ENCODE measurements at regions not wholly inside any gene's neighbourhood (a gene's known extent, or its start where the extent isn't known, plus 50 kb on each side); places are given as distances from the start of the nearest gene placed in this dataset.

GRCh38 chr10:83682414-83682813, 456.9 kb upstream of the GHITM start:
- 96% methylated on average over 2 of the region's 2 CpGs for WGBS
- Histone ChIP-seq H3K4me1 (replicated peaks) (no peaks in the 10 kb centered on the region), H3K36me3 (no peaks in the 10 kb centered on the region), H3K27ac (no peak overlapping the region), H3K27me3 (replicated peaks; ENCODE audit: insufficient read depth) (no peaks in the 10 kb centered on the region), H3K4me3 (no peak overlapping the region), H3K9me3 (no peaks in the 10 kb centered on the region)
- TF ChIP-seq CTCF (IDR thresholded peaks at IDR 0.05) (no peak), POLR2A (IDR thresholded peaks at IDR 0.05) (no peak), POLR2AphosphoS5 (IDR thresholded peaks at IDR 0.05) (no peak)
- intact Hi-C loops (cut with DNase I): no loop called here
- no peak for DNase-seq (ENCODE audit: low spot score)

- Histone ChIP-seq H3K27ac (no peak overlapping the region), H3K4me3 (no peak overlapping the region), H3K36me3 (no peaks in the 10 kb centered on the region), H3K27me3 (replicated peaks; ENCODE audit: insufficient read depth) (no peaks in the 10 kb centered on the region), H3K4me1 (replicated peaks) (no peaks in the 10 kb centered on the region), H3K9me3 (no peaks in the 10 kb centered on the region)
- intact Hi-C loops (cut with DNase I): no loop called here
- WGBS: 32% methylated on average over 5 of the region's 5 CpGs
- TF ChIP-seq POLR2A (IDR thresholded peaks at IDR 0.05): no peak
- no peak for TF ChIP-seq CTCF (IDR thresholded peaks at IDR 0.05)
- TF ChIP-seq POLR2AphosphoS5 (IDR thresholded peaks at IDR 0.05): no peak
- DNase-seq (ENCODE audit: low spot score): no peak
These were observed 453.9 kb upstream of the GHITM start for GRCh38 chr10:83685458-83685857.

- WGBS: 47% methylated on average over 2 of the region's 2 CpGs
- H3K27me3 ChIP-seq (replicated peaks; ENCODE audit: insufficient read depth): no peaks in the 10 kb centered on the region
- H3K27ac ChIP-seq: no peak overlapping the region
- no peak for DNase-seq (ENCODE audit: low spot score)
- intact Hi-C loops (cut with DNase I): no loop called here
- no peaks in the 10 kb centered on the region for H3K9me3 ChIP-seq
- H3K4me1 ChIP-seq (replicated peaks): no peaks in the 10 kb centered on the region
- H3K36me3 ChIP-seq: no peaks in the 10 kb centered on the region
- no peak for TF ChIP-seq POLR2AphosphoS5 (IDR thresholded peaks at IDR 0.05)
- TF ChIP-seq POLR2A (IDR thresholded peaks at IDR 0.05): no peak
- TF ChIP-seq CTCF (IDR thresholded peaks at IDR 0.05): no peak
- H3K4me3 ChIP-seq: no peak overlapping the region
These were observed 447.3 kb upstream of the GHITM start for GRCh38 chr10:83691791-83692596.

DNA sequence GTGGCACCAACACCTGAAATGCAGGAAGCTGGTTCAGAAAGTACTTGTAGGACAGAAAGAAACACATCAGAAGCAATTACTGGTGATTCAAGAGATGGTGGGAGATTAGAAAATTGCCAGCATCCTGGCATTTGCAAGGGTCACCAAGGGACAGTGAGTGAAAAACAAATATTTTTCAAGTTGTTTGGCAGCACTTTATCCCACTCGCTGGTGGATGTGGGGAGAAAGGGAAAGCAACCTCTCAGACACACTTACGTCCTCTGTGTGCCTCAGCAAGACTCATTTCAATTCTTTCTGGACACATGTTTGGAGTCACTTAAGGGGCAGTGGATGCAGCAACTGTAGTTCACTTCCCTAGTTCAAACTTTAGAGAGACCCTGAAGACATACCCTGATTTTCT, 440.4 kb upstream of the GHITM start:
- 64% methylated on average over 2 of the region's 2 CpGs for WGBS
- H3K27ac ChIP-seq: no peak overlapping the region
- no peaks in the 10 kb centered on the region for H3K4me1 ChIP-seq (replicated peaks)
- no peaks in the 10 kb centered on the region for H3K9me3 ChIP-seq
- H3K36me3 ChIP-seq: no peaks in the 10 kb centered on the region
- intact Hi-C loops (cut with DNase I): no loop called here
- no peak overlapping the region for H3K4me3 ChIP-seq
- no peaks in the 10 kb centered on the region for H3K27me3 ChIP-seq (replicated peaks; ENCODE audit: insufficient read depth)
- TF ChIP-seq POLR2A (IDR thresholded peaks at IDR 0.05): no peak
- no peak for DNase-seq (ENCODE audit: low spot score)

GRCh38 chr10:83701799-83702198, 437.5 kb upstream of the GHITM start:
- Histone ChIP-seq H3K4me1 (replicated peaks) (no peaks in the 10 kb centered on the region), H3K4me3 (no peak overlapping the region), H3K27ac (no peak overlapping the region), H3K36me3 (no peaks in the 10 kb centered on the region), H3K9me3 (no peaks in the 10 kb centered on the region), H3K27me3 (replicated peaks; ENCODE audit: insufficient read depth) (no peaks in the 10 kb centered on the region)
- DNase-seq (ENCODE audit: low spot score): no peak
- WGBS: 64% methylated on average over 3 of the region's 3 CpGs
- TF ChIP-seq POLR2AphosphoS5 (IDR thresholded peaks at IDR 0.05) (no peak), POLR2A (IDR thresholded peaks at IDR 0.05) (no peak), CTCF (IDR thresholded peaks at IDR 0.05) (no peak)
- intact Hi-C loops (cut with DNase I): no loop called here

Measured in prostate gland (tissue), 2 donors.